RKO (cell line): ENCODE measurements at regions not wholly inside any gene's neighbourhood (a gene's known extent, or its start where the extent isn't known, plus 50 kb on each side); places are given as distances from the start of the nearest gene placed in this dataset.

Source experiments
- DNase-seq: peaks from one replicate; pipeline ENCODE4 v3.0.0-alpha.2; 2016; ENCODE audit warnings: low spot score

DNA sequence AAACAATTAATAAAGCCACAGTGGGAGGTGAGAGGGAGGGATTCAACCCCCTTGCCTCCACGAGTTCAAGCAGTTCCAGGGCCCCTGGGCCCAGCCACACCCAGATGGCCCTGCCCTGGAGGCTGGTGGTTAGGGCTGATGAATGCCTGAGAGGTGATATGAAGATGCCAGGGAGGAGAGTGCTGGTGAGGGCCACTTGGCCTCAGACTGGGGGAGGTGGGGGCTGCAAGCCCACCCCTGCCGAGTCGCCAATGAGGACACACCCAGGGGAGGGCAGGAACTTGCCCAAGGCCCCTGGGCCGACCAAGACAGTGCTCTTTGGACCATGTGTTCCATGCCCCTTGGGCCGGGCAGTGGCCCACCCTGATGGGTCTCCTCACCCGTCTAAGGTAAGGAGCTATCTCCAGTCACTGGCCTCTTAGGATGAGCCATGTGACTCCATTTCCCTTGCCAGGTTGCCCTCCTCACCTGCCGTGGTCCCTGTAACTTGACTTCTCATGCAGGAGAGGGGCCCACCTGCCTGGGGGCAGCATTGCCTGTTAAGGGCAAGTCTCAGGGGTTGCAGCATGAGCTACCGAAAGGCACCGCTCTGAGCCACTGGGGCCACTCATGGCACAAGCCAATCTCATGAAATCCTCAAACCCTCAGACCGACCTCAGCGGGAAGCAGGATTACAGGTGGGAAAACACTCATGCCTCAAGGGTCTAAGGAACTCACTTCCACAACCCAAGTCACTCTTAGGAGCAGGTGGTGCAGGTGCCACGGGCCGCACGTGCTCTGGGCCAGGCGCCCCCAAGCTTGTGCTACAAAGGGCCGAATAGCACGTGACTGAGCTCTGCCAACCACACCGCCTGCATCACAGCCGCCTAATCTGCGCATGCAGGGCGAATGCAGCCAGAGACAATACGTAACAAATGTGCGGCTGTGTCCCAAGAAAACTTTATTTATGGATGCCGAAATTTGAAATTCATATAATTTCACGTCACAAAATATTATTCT, 147.4 kb upstream of the MLN start:
- no peak for DNase-seq

DNA sequence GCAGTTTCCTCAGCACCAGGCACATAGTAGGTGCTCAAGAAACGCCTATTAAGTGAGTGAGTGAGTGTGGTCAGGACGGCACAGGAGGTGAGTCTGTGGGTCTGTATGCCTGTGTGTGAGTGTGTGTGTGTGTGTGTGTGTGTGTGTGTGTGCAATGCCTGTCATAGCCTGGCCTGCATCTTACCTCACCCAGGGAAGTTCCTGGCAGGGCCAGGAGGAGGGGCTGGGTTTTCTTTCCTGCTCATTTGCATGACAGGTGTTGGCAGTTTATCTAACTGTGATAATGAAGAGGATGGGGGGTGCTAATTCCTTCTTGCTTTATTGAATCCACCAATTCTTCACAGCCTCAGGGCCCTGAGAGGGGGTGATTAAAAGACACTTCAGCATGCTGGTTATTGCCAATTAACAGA, 146.7 kb upstream of the MLN start:
- no peak for DNase-seq

DNA sequence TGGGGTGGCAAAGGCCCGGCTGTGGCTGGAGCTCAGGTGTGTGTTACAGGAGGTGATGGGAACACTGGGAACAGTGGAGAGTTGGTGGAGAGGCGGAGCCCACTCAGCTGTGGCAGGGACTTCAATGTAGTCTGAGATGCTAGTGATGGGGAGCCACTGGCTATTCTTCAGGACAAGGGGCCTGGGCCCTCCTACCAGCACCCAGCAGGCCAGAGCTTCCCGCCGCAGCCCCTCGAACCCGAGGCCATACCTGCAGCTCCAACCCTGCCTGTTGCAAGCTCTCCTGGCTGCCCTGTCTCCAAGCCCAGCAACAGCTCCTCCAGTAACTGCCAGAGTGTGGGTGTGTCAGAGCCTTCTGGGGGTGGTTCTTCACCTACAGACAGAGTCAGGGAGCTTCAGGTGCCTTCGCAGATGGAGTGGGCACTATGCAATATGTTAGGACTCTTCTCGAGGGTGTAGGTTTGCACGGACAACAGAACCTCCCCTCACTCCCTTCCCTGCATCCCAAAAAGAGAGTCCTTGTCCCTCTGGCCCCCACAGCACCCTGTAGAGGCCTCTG, 146.2 kb upstream of the MLN start:
- no peak for DNase-seq

DNA sequence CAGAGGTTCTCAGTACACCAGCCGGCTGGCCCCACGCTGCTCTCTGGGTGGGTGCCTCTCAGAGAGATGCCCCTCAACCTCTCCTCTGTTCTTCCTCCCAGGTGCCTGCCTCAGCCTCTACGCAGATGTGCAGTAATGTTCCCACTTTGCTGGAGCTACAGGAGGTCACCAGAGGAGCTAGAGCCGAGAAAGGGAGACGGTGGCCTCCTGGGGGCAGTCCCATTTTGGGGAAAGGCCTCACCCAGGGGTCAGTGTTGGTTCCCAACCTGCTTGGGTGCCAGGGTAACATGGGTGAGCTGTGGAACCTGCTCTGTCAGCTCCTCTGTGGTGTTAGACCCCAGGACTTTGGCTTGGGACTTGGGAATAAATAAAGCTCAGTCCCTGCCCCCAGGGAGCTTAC, 145.3 kb upstream of the MLN start:
- no peak for DNase-seq

DNA sequence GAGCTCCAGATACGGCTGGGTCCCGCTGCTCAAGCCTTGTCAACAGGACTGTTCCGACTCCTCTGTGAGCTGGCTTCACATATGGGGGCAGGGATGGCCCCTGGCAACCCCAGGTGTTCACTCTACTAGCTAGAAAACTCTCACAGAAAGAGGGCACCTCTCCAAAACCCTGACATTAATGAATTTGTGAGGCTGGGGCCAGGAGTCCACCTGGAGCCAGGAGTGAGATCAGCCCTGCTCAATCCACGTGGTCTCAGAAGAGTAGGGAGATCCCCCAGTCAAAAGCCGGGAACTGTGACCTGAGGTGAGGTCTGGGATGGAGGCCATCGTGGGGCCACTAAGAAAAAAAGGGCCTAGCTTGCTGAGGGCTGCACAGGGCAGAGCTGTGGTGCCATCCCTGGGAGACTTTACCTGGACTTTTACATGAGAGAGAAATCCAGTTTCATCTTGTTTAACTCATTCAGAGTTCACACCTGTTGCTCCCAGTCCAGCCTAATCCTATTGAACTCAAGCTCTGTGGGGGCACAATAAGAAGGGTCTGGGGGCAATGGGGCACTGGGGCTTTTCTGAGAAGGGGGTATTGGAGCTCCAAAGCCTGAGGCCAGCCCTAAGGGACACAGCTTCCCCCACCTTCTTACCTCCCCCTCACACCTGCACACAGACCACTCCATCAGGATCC, 144.3 kb upstream of the MLN start:
- no peak for DNase-seq

DNA sequence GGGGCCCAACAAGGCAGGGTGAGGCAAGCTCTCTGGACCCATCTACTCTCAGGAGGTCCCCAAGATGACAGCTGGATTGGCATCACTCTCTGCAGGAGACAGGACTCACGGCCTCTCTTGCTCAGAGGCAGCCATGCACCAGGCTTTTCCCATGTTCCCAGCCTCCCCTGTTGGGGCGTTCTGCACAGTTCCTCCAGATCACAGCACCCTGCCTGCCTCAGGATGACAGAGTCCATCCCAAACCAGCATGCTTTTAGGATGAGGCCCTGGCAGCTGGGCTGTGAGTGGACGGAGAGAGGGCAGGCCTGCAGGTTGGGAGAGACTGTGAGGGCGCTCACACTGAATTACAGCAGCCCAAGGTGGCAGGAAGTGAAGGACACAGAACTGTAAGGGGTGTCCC, 143.2 kb upstream of the MLN start:
- DNase-seq = no peak

DNA sequence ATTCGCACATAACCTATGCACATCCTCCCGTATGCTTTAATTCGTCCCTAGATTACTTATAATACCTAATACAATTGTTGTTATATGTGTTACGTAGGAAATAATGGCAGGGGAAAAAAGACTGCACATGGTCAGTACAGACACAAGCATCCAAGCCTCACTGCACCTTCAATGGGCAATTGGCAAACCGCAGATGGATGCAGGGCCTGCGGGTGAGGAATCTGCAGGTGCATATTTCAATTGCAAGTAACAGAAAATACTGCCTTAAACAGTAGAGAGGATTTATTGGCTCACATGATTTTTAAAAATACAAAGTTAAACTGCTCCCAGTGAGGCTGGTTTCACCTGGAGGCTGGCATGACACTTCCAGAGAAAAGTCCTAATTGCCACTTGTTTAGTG, 142.1 kb upstream of the MLN start:
- no peak for DNase-seq

DNA sequence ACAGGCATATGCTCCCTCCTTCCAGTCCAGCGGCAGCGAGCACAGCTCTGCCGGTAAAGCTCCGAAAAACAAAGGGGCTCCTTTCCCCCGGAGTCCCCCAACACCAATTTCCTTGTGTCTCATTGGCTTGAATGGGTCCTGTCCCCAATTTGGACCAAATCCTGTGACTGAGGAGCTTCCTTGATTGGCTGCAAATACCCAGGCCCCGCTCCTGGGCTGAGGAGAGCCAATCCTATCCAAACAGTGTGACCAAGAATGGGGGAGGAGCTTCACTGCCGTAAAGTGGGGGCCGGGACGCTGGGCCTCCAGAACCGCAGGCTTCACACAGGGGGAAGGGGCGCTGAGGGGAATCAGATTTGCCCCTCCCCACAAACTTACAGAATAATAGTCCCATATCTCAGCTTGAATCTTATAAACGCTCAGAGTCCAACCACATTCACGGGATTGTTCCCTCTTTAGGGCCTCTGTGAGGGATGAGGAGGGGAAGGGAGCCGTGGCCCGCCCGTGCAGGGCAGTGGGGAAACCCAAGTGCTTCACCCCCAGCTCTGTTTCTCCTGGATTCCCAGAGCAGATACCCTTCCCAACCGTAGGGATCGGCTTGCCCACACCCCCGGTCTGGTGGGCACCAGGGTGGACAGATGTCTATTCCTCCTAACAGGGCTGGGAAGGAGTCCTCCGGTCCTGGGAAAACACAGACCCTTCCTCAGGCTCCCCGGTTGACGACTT, 141.0 kb upstream of the MLN start:
- no peak for DNase-seq

DNA sequence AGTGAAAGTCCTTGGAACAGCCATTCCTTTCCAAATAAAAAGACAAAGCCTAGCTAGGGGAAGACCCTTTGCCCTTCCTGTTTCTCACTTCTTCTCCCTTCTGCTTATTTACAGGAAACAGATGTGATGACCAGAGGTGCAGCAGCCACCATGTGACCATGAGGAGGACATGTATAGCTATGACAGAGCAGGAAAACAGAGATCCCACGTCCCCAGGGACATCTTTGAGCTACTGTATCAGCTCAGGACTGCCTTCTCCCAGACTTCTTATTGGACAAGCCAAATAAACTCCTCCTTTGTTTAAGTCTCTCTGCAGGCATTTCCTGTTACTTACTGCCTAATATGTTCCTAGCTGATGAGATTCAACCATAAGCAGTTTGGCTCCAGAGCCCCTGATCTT, 133.1 kb upstream of the MLN start:
- DNase-seq = no peak

DNA sequence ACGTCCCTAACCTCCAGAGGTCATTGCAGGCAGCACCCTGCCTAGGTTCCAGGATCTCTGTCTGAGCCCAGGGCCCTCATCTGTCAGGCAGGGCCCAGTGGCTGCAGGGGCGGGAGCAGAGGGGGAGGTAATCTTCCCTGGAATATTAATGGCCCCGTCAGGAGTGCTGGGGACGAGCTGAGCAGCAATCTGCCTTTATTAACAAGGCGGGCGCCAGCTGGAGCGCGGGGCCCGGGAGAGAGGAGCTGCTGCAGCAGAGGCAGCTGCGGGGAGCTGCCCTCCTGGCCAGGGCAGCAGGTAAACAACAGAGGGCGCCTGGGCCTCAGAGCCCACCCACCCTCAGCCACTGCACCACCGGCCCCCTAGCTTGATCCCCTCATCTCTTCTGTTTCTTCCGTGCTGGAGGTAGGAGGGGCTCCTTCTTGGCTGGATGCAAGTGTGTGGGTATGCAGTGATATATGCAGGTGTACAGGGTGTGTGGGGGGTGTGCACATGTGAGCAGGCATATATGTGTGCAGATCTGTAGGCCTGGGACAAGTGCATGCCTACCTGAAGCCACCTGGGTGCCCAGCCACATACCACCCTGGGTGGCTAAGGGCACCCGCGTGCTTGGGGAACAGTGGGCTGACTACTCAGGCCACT, 131.8 kb upstream of the MLN start:
- no peak for DNase-seq

DNA sequence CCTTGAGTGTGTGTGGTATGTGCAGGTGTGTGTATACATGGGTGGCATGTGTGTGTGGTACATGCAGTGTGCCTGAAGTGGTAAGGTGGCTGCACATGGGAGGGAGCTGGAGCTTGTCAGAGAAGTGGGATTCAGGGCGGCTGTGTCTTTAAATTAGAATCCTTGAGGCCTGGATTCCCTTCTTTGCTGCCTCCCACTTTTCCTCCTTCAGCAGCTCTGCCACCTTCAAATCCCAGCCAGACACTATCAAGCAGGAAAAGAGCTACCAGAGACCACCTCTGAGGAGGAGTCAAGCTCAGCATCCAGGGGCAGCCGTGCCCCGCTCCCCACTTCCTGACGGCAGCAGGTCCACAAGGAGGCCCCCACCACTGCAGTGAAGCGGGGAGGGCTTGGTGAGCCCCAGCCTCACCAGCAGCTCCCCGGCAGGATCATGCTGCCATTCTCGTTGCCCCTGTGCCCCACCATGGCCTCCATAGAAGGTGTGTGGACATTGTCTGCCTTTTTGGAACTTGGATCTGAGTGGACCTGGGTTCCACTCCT, 131.0 kb upstream of the MLN start:
- DNase-seq = no peak

DNA sequence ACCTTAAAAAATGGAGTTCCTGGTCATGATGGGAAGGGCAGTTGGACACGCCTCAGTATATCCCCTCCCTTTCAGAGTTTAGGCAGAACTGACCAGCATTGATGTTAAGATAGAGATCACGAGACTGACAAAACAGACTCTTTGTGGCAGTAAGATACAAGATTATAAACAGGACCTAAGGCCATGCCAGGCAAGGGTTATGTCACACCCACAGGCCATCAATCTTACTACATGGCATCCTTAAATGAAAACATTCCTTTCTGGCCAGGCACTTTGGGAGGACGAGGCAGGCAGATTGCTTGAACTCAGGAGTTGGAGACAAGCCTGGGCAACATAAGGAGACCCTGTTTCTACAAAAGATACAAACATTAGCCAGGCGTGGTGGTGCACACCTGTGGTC, 129.3 kb upstream of the MLN start:
- DNase-seq = no peak

DNA sequence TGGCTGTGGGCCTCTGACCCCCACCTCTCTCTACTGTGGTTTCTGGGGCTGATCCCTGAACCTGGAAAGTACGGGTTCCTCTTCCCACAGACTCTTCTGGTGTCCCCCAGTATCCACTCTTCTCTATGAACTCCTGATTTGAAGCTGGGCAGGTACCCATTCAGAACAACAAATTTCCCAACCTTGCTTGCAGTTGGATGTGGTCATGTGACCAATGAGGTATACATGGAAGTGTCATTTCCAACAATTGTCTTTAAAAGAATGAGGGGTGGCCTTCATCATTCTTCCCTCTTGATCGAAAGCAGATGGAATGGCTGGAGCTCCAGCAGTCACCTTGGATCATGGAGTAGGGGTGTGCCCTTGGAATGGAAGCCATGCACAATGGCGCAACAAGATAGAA, 128.0 kb upstream of the MLN start:
- no peak for DNase-seq

DNA sequence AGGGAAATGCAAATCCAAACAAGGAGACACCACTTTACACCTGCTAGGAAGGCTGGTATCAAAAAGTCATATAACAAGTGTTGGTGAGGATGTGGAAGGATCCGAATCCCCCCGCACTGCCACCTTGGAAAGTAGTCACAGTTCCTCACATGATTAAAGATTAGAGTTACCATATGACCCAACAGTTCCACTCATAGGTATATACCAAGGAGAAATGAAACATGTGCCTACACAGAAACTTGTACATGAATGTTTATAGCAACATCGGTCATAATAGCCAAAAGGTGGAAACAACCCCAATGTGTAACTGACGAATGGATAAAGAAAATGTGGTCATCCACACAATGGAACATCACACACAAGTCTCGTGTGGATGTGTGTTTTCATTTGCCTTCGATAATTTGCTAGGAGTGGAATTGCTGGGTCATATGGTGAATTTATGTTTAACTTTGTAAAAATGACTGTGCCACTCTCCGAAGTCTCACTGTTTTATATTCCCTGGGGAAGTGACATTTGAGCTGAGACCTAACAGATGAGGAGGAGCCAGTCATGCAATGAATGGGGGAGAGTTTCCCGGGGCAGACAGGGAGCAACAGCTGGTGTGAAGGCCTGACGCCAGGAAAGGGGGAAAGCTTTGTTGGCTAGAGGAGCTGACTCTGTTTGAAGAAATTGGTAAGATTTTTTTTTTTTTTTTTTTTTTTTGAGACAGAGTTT, 125.9 kb upstream of the MLN start:
- DNase-seq = no peak

DNA sequence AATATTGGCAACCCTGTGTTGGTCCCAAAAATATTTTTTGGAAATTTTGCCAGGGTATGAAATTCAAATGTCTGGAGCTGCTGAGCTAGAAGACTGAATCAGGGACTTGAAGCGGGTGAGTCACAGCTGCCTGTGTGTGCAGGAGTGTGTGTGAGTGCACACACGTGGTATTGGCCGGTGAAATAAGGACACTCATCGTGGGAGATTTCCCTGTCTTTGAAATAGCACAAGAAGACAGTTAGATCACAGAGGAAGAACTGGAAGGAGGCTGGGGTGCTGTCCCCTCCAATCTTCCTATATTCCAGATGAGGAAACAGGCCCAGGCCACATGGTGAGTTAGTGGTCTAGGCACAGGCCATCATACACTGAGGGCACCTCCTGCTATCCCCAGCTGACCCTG, 123.8 kb upstream of the MLN start:
- peak; percentile 43 for DNase-seq

DNA sequence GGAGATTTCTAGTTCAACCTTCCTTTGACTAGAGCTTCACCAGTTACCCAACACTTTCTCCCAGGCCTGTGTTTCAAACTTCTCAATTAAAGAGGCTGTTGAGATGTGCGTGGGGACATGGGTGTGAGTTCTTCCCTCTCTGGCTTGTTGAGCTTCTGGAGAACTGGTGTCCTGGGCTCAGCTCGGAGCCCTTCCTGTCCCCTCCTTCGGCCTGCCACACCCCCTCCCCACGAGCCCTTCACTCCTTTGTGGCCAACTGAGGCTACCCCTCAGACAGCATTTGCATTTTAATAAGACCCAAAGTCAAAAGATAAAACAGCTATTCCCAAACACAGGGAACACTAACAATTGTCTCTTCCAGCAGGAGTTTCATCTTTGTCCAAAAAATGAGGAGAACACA, 123.3 kb upstream of the MLN start:
- no peak for DNase-seq

DNA sequence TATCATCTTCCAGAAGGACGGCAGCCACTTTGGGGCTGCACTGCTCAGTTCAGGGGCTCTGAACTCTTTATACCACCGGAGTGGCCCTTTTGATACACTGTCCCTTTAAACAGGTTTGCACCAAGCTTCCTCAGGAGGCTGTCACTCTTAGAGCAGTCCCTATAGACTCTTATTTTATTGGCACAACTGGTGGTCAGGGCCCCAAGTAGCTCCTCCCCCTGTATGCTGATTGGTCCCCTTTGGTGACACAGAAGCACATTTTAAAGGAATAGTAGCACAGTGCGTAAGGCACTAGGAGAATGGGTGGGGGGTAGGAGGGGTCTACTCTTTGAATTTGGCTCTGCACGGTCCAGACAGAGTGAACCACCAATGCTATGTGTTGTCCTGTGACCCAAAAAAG, 122.6 kb upstream of the MLN start:
- peak; percentile 60 for DNase-seq

DNA sequence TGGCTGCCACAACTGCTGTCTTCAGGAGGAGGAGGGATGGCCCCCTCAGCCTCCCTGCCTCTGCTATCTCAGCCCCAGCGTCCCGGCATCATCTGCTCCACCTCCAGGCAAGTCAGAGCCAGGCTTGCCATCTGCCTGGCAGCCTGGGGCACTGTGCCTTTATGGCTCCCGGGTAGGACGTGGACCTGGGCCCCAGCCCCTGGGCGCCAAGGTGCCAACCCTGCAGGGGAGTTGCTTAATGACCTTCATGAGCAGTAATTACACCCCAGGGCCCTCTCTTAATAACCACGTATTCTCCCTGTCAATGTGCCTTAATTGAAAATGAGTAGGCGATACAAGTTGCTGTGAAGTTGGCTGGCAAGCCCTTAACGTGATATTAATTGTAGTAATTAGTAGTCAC, 122.1 kb upstream of the MLN start:
- DNase-seq = no peak

DNA sequence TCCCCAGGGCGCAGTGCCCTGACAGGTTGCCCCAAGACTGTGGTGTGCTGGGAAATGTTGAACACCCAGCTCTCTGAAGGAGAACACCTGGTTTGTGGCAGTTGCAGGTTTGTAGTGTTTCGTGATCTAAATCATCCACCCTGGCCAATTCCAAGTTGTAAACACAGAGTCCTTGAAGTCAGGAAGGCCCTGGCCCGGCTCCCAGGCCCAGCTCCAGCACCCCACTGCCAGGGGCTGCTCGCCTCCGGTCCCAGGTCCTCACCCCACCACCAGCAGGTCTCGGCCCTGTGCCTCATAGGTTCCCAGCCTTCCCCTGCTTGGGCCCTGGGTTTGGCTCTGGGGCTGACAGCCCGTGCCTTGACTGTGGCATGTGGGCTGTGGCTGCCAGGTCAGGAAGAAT, 121.4 kb upstream of the MLN start:
- no peak for DNase-seq

DNA sequence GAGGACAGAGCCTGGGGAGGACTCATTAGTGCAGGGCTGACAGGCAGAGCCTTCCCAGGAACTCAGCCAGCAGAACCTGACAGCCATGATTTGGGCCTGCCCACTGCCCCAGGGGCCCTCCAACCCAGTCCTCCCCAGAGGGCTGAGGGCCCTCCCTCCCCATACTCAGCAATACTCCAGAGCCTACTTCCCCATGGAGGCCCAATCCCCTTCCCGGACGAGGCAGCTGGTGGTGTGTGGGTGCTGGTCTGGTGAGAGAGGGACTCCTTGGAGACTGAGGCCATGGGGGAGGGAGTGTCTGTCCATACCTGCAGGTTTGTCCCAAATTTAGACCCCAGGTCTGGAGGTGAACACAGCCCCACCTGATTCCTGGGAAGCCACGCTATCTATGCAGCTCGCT, 120.9 kb upstream of the MLN start:
- no peak for DNase-seq

DNA sequence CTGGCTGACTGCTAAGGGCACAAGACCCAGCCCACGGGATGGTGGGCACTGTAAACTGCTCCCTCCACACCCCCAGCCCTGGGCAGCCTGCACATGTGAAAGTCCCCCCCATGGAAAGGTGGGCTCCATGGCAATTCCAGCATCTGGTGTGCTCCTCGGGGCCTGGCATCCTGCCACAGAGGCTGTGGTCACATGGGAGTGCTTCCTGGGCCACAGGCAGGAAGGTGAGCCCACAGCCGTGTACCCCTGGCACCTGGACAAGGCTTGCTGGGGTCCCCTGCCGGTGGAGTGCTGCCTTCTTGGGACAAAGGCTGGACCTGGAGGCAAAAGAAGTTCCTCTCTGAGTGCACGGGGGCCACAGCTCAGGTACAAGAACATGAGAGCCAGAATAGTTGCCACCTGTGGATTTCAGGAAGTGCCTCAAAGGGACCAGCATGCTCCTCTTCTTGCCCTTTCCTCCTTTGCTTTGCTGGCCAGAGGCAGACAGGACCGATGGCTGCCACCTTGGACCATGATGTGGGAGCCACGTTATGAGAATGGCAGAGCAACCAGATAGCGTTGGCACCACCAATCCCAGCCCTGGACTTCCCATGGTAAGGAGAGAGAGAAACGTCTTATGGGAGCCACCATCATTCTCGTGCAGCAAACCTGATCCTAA, 120.2 kb upstream of the MLN start:
- DNase-seq = no peak
